Mucosa of gallbladder (tissue), 1 donor: ENCODE measurements at regions not wholly inside any gene's neighbourhood (a gene's known extent, or its start where the extent isn't known, plus 50 kb on each side); places are given as distances from the start of the nearest gene placed in this dataset.
"Not testable (repeated sequence)": the region's sequence is repeated elsewhere in the genome, so short reads cannot be mapped to it uniquely, and the experiment has no call there.

ENCODE experiments used
- DNase-seq: peaks from one replicate; pipeline ENCODE4 v3.0.0-alpha.2; 2020; ENCODE audit warnings: low spot score
- donor health status: DM: no; HTN: no; CAD: no.

- DNase-seq: no peak
Observed at GRCh38 chr6:140385679-140386078, 1011.2 kb upstream of the CITED2 start.

DNA sequence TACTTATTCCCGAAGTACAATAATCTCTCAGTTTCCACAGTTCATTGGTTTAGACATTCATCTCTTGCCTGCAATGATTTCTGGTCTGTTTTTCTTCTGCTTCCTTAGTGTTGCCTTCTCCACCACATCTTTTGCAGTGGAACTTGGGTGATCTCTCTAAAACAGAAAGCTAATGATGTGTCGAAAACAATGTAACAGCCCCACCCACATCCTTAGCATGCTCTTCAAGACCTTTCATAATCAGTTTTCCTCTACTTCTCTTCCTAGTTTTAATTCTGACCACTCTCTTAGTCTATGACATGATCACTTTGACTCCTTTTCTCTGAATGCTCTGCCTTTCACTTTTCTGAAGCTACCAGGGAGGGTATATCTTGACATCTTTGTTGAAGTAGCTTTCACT is 1007.9 kb upstream of the CITED2 start:
- no peak for DNase-seq

DNA sequence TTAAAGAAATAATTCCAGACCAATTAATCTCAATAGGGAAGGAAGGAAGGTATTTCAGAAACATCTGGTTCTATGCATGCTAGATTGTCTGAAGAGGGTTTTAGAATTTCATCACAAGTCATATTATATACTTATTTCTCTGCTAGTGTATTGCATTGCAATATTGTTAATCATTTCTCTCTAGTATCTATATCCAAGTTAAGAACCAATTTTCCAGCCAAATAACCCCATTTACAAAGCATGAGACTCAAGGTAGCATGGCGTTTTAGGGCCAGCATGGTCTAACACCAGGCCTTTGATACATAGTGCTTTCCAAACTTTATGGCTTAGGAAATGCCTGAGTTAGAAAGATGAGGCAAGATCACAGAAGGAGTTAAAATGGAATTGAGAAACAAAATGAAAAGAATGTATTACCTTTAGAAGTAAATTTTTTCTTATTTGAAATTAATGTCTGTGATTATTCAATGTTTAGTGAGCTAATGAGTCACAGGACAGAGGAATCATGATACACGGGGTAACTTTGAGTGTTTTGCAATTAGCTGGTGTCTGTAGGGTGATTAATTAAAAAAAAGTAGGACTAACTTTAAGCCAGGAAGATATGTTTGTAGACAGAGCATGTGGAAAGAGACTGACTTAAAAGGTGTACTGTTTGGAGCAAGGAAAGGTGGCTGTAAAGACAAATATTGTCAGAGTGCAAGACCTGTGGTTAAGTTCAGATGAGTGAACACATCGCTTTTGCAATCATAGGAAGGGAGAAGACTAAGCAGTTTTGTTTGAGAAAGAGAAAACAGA is 1006.2 kb upstream of the CITED2 start:
- no peak for DNase-seq

DNA sequence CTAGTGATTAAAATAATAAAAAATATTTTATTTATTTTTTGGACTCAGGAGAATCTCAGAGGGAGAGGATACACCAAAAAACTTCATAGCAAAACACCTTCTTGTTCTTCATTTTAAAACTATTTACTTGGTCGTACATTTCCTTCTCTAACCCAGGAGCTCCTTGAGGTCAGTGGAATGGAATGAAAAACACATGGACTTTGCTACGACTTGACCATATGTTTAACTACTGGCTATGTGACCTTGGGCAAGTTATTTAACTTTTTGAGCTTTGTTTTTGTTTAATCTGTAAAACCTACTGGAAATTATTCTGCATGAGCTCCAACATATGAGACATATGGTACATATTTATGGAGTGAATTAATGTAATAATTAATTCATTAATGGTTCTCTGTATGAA is 1005.5 kb upstream of the CITED2 start:
- DNase-seq: no peak

- no peak for DNase-seq
Observed at GRCh38 chr6:140376209-140376608, 1001.8 kb upstream of the CITED2 start.

- not testable (repeated sequence) for DNase-seq
Observed at GRCh38 chr6:140373728-140374127, 999.3 kb upstream of the CITED2 start.

DNA sequence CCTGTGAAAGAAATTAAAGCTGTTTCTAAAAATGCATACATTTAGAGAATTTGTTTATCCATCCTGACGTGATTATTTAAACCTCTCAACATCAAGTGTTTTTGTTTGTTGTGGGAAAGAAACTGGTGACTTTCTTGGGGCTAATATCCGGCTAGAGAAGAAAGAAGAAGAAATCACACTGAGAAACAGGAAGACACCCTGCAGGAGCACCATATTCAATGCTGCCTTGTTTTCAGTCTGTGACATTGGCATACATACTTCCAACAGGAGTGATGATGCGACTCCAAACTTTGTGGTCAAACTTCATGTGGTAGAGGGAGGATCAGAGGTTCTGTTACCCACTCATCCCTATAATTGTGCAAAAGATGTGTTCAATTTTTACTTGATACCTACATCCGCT is 997.6 kb upstream of the CITED2 start:
- no peak for DNase-seq

DNA sequence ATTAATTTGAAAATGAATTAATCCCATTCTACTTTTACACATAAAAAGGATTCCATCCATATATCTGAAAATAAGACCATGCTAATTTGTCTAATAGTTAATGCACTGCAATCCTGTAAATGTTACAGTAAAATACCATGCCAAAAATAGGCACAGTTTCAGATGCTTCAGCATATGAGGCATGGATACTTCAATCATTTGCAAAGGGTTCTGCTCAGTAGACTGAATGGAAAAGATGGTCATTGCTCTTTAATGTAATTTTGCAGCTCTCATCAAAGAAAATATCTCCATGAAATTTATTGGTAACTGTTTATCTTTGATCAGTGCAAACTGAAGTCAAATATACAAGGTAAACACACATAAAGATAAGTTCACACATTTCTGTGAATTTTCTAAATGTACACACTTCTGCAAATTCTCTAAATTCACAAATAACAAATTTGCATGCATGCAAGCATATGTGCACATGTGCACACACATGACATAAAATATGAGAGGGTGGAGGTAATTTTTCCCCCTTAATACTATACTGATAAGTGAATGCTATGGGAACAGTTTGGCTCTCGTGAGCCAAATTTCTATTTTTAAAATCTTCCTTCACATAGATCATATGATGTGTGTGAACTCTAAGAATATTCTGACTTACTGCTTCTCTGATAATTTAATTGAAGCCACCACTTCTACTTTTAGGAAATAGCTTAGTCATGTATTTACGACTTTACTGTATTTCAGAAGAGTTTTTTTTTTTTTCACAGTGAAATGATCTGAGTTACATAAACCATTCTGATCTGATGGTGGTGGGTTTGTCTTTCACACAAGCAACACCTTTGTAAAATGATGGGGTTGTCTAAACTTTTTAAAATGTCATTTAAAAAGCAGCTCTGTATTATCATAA is 996.8 kb upstream of the CITED2 start:
- DNase-seq: no peak

DNA sequence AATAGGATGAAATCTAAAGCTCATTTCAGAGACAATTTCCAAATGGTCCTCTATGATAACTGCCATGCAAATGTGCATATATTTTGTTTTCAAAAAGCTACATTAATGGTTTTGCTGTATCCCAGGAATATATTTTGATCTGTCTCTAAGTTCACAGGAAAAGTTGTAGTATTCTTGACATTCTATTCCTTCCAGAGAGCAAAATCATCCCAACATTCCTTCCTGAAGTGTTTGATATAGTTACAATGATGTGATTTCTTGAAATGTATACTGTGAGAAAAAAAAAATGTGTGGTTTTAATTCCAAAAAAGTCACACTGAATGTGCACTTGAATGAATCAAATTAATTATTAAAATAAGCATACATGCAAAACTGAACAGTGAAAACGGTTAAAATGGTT is 996.0 kb upstream of the CITED2 start:
- DNase-seq: no peak

- DNase-seq: no peak
Observed at GRCh38 chr6:140366991-140367390, 992.5 kb upstream of the CITED2 start.

DNA sequence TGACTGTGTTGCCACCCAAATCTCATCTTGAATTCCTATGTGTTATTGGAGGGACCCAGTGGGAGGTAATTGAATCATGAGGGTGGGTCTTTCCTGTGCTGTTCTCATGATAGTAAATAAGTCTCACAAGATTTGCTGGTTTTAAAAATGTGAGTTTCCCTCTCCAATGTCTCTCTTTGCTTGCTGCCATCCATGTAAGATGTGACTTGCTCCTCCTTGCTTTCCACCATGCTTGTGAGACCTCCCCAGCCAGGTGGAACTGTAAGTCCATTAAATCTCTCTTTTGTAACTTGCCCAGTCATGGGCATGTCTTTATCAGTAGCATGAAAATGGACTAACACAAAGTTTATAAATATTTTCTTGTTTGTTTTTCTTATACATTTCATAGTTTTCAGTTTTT is 990.5 kb upstream of the CITED2 start:
- DNase-seq: no peak

DNA sequence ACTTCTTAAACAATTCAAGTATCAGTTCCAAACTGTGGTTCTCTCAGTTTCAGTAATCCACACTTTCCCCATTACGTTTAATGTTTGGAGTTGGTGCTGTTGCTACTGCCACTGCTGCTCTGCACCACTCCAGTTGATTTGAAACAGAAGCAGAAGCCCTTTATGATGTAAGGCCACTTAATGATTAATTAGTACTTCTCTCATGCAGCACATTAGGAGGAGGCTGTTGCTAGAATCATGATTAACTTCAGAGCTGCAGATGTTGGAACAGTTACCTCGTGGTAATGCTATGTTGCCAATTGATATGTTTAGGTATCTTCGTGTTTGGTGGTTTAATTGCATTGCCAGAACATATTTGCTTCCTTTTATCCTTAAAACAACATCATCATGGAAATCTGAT is 986.2 kb upstream of the CITED2 start:
- no peak for DNase-seq

GRCh38 chr6:140355476-140355875 is 981.0 kb upstream of the CITED2 start:
- DNase-seq: no peak

- no peak for DNase-seq
Observed at GRCh38 chr6:140354296-140354695, 979.8 kb upstream of the CITED2 start.

- no peak for DNase-seq
Observed at GRCh38 chr6:140353536-140353935, 979.1 kb upstream of the CITED2 start.

DNA sequence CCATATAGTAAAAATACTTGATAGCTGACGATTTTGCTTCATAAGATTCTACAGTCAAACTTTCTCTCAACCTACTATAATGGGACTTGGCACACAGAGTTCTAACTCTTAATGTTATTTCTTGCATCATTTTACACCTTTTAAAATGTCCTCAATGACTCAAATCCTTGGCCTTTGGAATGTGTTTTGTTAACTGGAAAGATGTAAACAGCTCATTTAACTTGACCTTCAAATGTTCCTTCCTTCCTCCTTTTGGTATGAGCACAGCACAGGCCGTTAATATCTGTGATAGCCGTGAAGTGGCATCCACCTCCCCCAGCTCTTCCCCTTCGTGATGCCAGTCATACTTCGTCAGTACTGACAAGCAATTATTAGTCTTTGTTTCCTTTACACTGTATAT is 972.0 kb upstream of the CITED2 start:
- DNase-seq: no peak

GRCh38 chr6:140345935-140346334 is 971.5 kb upstream of the CITED2 start:
- no peak for DNase-seq

DNA sequence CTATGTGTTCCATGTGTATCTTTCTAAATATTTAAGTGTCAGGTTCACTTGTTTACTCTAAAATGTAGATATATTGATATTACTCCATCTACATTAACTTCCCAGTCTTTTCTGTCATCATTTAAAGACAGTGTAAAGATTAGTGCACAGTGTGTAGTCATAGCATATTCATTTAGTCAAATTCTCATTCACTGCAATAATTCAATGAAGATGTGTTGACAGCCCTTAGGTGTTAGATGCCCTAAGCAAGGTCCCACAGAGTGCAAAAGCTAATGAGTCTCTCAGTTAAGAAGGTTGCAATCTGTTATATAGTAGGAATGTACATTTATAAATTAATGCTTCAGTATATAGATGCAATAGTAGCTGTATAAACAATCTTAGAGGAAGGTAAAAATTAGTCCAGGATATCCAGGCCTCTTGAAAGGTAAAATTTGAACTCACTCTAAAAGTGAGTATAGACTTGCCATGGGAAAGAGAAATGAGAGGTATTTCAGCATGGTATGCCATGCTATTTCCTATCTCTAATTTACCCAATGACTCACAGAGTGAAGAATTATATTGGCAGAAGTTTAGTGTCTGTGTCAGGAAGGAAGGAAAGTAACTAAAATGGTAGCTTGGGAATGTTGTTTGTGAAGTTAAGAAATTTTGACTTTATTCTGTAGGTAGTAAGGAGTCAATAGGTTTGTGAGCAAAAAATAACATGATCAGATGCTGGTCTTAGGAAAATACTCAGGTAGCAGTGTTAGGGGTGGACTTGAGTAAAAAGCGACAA is 969.9 kb upstream of the CITED2 start:
- no peak for DNase-seq

- DNase-seq: no peak
Observed at GRCh38 chr6:140343128-140343527, 968.7 kb upstream of the CITED2 start.

- no peak for DNase-seq
Observed at GRCh38 chr6:140341272-140341671, 966.8 kb upstream of the CITED2 start.

GRCh38 chr6:140340795-140341194 is 966.3 kb upstream of the CITED2 start:
- DNase-seq: no peak

- DNase-seq: not testable (repeated sequence)
Observed at GRCh38 chr6:140339084-140339483, 964.6 kb upstream of the CITED2 start.
